GM12873 (cell line): ENCODE measurements at regions not wholly inside any gene's neighbourhood (a gene's known extent, or its start where the extent isn't known, plus 50 kb on each side); places are given as distances from the start of the nearest gene placed in this dataset.

ENCODE experiments used
- TF ChIP-seq, protein P1 (sequence below): IDR thresholded peaks from 2 replicates; pipeline ENCODE4 v1.5.1; 2012; ENCODE audit warnings: low read depth, mild to moderate bottlenecking, moderate library complexity, low read length, control low read depth; ENCODE audit not compliant: insufficient read depth; ENCODE audit errors: missing control alignments

DNA sequence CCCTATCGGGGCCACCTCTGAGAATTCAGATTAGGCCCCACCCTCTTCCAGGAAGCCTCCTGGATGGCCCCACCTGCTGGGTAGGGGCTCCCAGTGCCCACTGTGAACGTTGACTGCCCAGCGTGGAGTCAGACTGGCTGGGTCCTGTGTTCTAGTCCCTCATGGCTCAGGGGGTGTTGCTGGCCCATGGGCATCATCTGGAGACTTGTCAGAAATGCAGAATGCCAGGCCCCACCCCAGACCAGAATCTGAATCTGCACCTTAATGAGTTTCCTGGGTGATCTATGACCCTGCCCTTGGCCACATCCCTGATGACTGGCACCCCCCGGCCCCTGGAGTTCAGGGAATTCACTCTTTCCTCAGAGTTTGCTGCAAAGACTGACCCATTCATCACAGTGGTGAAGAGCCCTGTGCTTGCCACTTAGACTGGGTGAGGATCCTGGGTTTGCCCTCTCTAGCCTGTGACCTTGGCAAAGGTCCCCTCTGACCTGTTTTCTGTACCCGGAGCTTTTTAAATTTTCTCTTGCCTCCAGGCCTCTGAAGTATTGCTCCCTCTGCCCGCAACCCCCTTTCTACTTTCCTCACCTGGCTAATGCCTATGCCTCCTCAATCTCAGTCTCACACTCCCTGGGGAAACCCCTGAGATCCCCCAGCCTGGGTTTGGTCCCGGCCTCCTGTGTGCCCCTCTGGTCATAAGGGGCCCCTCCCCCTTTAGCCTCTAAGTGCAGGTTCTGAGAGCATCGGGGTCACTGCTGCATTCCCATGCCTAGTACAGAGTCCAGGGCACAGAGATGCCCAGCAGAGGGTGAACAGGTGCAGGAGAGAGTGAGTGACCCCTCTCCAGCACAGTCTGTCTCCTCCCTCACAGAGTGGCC lies 184.2 kb downstream of the MATN1 start:
- TF ChIP-seq, protein P1, sequence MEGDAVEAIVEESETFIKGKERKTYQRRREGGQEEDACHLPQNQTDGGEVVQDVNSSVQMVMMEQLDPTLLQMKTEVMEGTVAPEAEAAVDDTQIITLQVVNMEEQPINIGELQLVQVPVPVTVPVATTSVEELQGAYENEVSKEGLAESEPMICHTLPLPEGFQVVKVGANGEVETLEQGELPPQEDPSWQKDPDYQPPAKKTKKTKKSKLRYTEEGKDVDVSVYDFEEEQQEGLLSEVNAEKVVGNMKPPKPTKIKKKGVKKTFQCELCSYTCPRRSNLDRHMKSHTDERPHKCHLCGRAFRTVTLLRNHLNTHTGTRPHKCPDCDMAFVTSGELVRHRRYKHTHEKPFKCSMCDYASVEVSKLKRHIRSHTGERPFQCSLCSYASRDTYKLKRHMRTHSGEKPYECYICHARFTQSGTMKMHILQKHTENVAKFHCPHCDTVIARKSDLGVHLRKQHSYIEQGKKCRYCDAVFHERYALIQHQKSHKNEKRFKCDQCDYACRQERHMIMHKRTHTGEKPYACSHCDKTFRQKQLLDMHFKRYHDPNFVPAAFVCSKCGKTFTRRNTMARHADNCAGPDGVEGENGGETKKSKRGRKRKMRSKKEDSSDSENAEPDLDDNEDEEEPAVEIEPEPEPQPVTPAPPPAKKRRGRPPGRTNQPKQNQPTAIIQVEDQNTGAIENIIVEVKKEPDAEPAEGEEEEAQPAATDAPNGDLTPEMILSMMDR = no peak

DNA sequence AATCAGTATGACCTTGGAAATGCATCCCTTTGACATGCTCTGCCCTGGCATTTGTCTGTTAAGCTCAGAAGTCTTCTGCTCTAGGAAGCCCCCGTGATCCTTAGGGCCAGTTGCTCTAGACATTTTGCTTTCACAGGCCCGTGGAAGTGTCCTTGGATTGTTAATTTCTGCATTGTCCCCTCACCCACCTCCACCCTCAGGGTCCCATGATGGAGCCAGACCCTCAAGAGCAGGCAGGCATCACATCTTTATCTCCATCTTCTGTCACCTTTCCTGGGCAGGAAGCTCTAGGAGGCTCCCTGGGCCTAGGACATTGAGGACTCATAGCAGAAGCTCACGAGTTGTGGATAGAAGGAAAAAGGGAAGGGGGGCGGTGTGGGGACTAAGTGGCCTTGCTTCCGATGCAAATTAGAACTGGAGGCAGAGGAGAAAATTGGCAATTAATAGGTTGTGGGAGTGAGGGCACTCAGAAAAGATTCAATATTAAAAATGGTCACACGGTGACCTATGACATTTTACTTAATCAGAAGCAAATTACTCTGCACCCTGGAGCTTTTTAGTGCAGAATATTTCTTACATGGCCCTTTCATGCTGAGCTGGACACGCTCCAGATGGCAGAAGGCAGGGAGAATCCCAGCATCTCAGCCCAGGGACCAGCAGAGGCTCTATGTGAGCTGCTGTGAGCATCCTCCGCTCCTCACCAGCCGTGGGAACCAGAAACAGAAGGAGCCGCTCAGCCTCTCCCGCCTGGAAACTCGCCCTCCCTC lies 185.0 kb downstream of the MATN1 start:
- TF ChIP-seq, protein P1 = no peak

DNA sequence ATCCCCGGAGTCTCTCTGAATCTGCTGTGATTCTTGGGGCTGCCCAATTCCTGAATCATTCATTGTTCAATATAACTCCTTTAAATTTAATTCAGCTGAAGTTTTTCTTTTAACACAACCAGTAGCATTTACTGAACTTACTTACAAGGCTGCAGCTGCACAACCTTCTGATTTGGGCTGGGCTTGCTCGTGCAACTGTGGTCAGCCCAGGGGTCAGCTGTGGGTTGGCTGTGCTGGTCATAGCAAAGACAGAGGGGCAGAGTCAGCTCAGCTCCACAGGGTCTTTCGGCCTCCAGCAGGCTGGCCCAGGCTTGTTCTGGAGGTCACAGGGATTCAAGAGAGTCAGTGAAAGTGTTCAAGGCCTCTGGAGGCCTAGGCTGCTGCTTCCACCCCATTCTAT lies 186.1 kb downstream of the MATN1 start:
- TF ChIP-seq, protein P1 = no peak

DNA sequence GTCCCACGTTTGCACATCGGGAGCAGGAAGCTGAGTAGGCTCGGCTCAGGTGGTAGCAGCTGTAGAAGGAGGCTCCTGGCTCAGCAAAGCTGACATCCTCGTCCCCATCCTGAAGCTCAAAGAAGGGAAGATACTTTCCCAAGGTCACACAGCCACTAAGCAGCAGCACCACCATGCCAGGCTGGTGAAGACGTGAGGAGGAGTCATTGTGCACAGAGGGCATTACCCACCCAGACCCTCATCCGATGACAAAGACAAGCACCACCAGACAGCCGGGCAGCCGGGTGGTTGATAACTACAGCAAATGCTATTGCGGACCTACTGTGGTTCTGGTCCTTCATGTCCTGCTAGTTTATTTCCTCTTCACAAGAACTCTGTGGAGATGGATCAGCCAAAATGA lies 186.9 kb downstream of the MATN1 start:
- TF ChIP-seq, protein P1 = no peak

DNA sequence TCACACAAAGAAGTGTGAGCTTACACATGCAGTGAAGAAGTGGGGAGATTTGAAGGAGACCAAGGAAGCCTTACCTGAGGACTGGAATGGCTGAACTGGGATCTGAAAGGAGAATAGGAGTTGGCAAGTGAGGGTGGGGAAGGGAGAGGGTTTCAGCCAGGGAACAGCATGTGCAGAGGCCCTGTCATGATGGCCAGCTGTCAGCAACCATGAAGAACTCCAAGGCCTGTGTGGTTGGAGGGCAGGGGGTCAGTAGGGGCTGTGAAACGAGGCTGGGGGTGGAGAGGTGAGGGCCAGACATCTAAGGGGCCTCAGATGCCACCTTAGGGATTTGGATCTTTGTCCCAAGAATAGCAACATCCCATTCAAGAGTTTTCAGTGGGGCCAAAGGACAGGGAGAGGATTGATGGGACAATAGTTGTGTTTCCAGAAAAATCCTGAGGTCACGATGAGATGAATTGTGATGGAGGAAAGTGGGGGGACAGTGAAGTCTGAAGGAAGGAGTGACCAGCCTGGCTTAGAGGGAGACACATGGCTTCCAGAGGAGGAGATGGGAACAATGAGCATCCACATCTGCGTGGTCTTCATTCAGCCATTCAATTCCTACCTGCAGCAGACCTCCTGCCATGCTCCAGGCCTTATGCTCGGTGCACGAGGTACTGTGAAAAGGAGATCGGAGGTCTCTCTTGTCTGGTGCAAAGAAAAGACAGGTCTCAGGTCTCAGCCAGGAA lies 187.6 kb downstream of the MATN1 start:
- TF ChIP-seq, protein P1 = no peak

DNA sequence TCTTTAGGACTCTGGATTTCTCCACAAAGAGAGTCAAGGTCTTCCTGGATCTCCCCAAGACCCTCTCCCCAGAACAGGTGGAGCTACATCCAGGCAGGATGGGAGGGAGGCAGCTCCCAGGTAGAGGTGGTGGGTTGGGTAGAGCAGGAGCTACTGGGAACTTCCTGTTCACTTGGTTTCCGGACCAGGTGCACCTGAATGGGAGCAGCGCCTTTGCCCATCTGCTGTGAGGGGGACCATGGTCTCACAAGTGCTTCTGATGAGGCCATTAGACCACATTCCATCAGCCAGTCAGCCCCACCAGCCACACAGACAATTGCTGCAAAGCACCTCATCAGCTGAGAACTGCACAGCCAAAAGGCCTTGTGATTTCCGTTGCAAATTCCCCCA lies 188.8 kb downstream of the MATN1 start:
- TF ChIP-seq, protein P1 = no peak
